ENCODE measurements at regions not wholly inside any gene's neighbourhood (a gene's known extent, or its start where the extent isn't known, plus 50 kb on each side); places are given as distances from the start of the nearest gene placed in this dataset.

DNA sequence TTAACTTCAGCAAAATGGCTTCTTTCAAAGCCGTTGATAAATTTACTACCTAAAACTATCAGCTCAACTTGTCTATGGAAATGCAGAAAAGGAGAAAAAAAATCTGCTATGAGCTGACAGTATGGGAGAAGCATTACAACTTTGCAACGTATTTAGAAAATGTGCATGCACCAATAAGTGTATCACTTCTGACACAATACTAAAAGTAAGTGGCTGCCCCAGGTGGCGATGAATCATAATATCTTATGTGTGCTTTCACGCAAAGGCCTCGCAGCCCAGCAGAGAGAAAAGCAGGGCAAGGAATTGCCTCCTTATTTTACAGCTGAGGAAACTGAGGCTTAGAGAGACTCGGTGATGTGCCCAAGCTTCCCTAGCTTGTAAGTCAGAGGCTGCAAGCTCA, 101.8 kb downstream of the SALL1 start:
- no peak for DNase-seq
- Mint-ChIP-seq H3K9me3 (no peaks in the 10 kb centered on the region), H3K4me3 (no peak overlapping the region), H3K27ac (no peak overlapping the region), H3K4me1 (ENCODE audit: low read depth) (no peaks in the 10 kb centered on the region), H3K27me3 (no peaks in the 10 kb centered on the region), H3K36me3 (ENCODE audit: low read depth) (no peaks in the 10 kb centered on the region)
- ChIA-PET CTCF (no interaction called here), POLR2A (no interaction called here)
- TF ChIP-seq, protein P1, sequence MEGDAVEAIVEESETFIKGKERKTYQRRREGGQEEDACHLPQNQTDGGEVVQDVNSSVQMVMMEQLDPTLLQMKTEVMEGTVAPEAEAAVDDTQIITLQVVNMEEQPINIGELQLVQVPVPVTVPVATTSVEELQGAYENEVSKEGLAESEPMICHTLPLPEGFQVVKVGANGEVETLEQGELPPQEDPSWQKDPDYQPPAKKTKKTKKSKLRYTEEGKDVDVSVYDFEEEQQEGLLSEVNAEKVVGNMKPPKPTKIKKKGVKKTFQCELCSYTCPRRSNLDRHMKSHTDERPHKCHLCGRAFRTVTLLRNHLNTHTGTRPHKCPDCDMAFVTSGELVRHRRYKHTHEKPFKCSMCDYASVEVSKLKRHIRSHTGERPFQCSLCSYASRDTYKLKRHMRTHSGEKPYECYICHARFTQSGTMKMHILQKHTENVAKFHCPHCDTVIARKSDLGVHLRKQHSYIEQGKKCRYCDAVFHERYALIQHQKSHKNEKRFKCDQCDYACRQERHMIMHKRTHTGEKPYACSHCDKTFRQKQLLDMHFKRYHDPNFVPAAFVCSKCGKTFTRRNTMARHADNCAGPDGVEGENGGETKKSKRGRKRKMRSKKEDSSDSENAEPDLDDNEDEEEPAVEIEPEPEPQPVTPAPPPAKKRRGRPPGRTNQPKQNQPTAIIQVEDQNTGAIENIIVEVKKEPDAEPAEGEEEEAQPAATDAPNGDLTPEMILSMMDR (IDR thresholded peaks at IDR 0.05) = no peak
- intact Hi-C loops (cut with micrococcal nuclease) = no loop called here
- no peak for ATAC-seq

DNA sequence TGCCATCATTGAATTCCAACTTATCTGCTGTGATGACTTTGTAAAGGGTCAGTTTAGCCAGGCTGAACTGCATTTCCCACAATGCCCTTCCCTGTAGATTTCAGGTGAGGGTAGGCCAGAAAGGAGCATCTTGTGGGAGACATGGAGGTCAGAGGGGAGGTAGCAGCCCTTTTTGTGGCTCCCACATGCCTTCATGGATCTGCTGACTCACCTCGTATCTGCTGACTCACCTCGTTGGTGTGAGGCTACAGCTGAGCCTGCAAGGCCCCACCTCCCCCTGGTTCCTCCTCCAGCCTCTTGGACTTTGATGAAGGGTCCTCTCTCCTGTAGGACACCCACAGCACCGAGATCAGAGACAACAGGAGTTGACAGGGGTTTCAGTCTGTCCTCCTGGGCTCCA, 102.5 kb downstream of the SALL1 start:
- TF ChIP-seq, protein P1 (IDR thresholded peaks at IDR 0.05) = no peak
- no peak overlapping the region for H3K27ac Mint-ChIP-seq
- intact Hi-C loops (cut with micrococcal nuclease) = no loop called here

DNA sequence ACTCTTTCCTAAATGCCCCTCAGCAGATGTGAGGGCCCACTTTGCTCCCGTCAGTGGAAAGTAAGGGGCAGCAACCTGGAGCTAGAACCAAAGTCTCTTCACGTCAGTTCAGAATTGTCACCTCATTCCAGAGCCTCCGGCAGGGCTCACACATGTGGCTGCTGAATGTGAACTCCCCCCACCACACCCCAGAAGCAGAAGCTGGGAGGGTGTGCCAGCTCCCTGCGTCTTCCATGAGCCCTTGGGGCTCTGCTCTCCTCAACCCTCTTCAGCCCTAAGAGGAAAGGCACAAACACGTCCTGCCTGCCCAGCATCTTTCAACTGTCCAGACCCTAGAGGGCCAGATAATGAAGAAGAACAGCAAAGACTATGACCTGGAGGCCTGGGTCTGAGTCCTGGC, 105.3 kb downstream of the SALL1 start:
- TF ChIP-seq, protein P1 (IDR thresholded peaks at IDR 0.05) = no peak
- ChIA-PET CTCF (no interaction called here), POLR2A (no interaction called here)
- Mint-ChIP-seq H3K4me1 (ENCODE audit: low read depth) (no peaks in the 10 kb centered on the region), H3K4me3 (no peak overlapping the region), H3K9me3 (no peaks in the 10 kb centered on the region), H3K27me3 (no peaks in the 10 kb centered on the region), H3K27ac (no peak overlapping the region), H3K36me3 (ENCODE audit: low read depth) (no peaks in the 10 kb centered on the region)
- ATAC-seq (no peak), DNase-seq (no peak)
- intact Hi-C loops (cut with micrococcal nuclease) = no loop called here

More for the DNA sequence above, 102.5 kb downstream of the SALL1 start:
- Mint-ChIP-seq H3K27me3 (no peaks in the 10 kb centered on the region), H3K9me3 (no peaks in the 10 kb centered on the region), H3K4me3 (no peak overlapping the region), H3K4me1 (ENCODE audit: low read depth) (no peaks in the 10 kb centered on the region), H3K36me3 (ENCODE audit: low read depth) (no peaks in the 10 kb centered on the region)
- ChIA-PET CTCF (no interaction called here), POLR2A (no interaction called here)
- ATAC-seq = no peak
- no peak for DNase-seq

DNA sequence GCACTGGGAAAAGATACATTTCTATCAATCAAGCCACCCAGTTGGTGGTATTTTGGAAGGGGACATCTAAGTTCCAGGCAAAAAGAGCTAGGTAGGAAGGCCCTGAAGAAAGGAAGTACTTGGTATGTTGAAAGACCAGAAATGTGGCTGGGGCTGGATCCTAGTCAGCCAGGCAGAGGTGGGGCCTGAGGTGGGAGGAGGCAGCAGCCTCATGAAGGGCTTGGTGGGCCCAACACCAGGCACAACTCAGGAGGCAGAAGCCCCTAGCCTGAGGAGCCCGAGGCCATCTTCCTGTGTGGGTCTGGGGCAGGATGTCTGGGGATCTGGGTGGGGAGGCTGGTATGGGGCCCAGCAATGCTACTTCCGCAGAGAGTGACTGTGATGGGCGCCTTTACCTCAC, 105.9 kb downstream of the SALL1 start:
- H3K27me3 Mint-ChIP-seq = no peaks in the 10 kb centered on the region
- intact Hi-C loops (cut with micrococcal nuclease) = no loop called here
- H3K9me3 Mint-ChIP-seq = no peaks in the 10 kb centered on the region
- TF ChIP-seq, protein P1 (IDR thresholded peaks at IDR 0.05) = no peak
- no peak overlapping the region for H3K27ac Mint-ChIP-seq
- DNase-seq (no peak), ATAC-seq (no peak)
- POLR2A ChIA-PET = no interaction called here
- H3K4me3 Mint-ChIP-seq = no peak overlapping the region
- H3K4me1 Mint-ChIP-seq (ENCODE audit: low read depth) = no peaks in the 10 kb centered on the region
- H3K36me3 Mint-ChIP-seq (ENCODE audit: low read depth) = no peaks in the 10 kb centered on the region
- CTCF ChIA-PET = no interaction called here

DNA sequence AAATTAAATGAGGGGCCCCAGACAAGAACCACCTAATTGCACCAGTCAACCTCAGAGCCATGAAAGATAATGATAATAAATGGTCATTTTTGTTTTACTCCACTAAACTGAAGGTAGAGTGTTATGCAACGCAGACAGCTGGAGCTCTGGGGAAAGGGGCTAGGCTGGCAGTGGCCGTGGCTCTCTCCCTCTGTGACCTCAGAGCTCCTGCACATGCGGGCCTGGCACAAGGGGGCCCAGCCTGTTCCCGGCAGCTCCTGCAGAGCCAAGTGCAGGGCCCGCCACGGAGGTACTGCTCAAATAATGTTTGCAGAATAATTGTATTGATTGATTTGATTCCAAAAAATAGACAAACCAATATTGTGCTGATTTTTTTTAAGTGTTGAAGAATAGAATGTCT, 109.5 kb downstream of the SALL1 start:
- H3K9me3 Mint-ChIP-seq = no peaks in the 10 kb centered on the region
- POLR2A ChIA-PET = no interaction called here
- ATAC-seq = no peak
- H3K4me1 Mint-ChIP-seq (ENCODE audit: low read depth) = no peaks in the 10 kb centered on the region
- CTCF ChIA-PET = no interaction called here
- H3K27ac Mint-ChIP-seq = no peak overlapping the region
- H3K27me3 Mint-ChIP-seq = peaks cover 8% of the 10 kb centered on the region
- H3K36me3 Mint-ChIP-seq (ENCODE audit: low read depth) = no peaks in the 10 kb centered on the region
- no peak overlapping the region for H3K4me3 Mint-ChIP-seq
- intact Hi-C loops (cut with micrococcal nuclease) = no loop called here
- TF ChIP-seq, protein P1 (IDR thresholded peaks at IDR 0.05) = no peak
- no peak for DNase-seq

All from activated CD8-positive, alpha-beta T cell treated with anti-CD3 and anti-CD28 coated beads for 36 hours (primary cell).